ENCODE measurements at regions not wholly inside any gene's neighbourhood (a gene's known extent, or its start where the extent isn't known, plus 50 kb on each side); places are given as distances from the start of the nearest gene placed in this dataset.

DNA sequence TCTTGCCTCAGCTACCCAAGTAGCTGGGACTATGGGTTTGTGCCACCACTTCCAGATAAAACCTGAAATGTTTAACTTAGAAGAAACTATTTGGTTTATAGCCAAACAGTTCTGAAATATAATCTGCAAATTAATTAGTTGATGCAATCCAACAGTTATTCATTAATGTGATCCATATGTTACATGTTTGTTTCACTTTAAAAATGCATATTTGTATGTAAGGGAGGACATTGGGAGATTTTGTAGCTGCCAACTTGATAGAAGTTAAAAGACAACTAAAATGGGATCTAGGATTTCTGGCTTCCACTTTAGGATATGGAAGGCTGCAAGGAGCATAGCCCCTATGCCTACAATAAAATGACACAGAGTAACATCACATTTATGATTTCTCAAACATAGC is 532.5 kb upstream of the SLC10A2 start:
- no peak overlapping the region for H3K4me2 ChIP-seq (ENCODE audit: low read depth, low read length)
- TF ChIP-seq RAD21 (IDR thresholded peaks at IDR 0.05; ENCODE audit: low read length) = no peak
- TF ChIP-seq, protein P1, sequence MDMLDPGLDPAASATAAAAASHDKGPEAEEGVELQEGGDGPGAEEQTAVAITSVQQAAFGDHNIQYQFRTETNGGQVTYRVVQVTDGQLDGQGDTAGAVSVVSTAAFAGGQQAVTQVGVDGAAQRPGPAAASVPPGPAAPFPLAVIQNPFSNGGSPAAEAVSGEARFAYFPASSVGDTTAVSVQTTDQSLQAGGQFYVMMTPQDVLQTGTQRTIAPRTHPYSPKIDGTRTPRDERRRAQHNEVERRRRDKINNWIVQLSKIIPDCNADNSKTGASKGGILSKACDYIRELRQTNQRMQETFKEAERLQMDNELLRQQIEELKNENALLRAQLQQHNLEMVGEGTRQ (IDR thresholded peaks at IDR 0.05; ENCODE audit: low read depth, low read length) = no peak
- TF ChIP-seq NFE2L2 (IDR thresholded peaks at IDR 0.05; ENCODE audit: low read depth, low read length) = no peak
- TF ChIP-seq BHLHE40 (IDR thresholded peaks at IDR 0.05; ENCODE audit: low read depth, low read length) = no peak
- TF ChIP-seq CEBPB (IDR thresholded peaks at IDR 0.05; ENCODE audit: low read depth, low read length) = no peak
- no peak for TF ChIP-seq POLR2A (IDR thresholded peaks at IDR 0.05; ENCODE audit: low read depth, low read length)
- TF ChIP-seq MXI1 (IDR thresholded peaks at IDR 0.05; ENCODE audit: borderline replicate concordance, low read depth, low read length) = no peak
- TF ChIP-seq MAZ (IDR thresholded peaks at IDR 0.05; ENCODE audit: borderline replicate concordance, low read depth, low read length) = no peak
- TF ChIP-seq, protein P2, sequence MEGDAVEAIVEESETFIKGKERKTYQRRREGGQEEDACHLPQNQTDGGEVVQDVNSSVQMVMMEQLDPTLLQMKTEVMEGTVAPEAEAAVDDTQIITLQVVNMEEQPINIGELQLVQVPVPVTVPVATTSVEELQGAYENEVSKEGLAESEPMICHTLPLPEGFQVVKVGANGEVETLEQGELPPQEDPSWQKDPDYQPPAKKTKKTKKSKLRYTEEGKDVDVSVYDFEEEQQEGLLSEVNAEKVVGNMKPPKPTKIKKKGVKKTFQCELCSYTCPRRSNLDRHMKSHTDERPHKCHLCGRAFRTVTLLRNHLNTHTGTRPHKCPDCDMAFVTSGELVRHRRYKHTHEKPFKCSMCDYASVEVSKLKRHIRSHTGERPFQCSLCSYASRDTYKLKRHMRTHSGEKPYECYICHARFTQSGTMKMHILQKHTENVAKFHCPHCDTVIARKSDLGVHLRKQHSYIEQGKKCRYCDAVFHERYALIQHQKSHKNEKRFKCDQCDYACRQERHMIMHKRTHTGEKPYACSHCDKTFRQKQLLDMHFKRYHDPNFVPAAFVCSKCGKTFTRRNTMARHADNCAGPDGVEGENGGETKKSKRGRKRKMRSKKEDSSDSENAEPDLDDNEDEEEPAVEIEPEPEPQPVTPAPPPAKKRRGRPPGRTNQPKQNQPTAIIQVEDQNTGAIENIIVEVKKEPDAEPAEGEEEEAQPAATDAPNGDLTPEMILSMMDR (conservative IDR thresholded peaks at IDR 0.05; ENCODE audit: low read depth, low read length) = no peak
- no peak overlapping the region for H4K5ac ChIP-seq (ENCODE audit: low read depth, low read length)
- H2BK15ac ChIP-seq (ENCODE audit: low read depth, low read length) = no peak overlapping the region
- no peak overlapping the region for H4K8ac ChIP-seq (ENCODE audit: low read depth in 2 of 2, low read length in 2 of 2)
- H3K36me3 ChIP-seq (ENCODE audit: control insufficient read depth, insufficient read depth, low read length) = no peaks in the 10 kb centered on the region
- no peak overlapping the region for H4K91ac ChIP-seq (ENCODE audit: insufficient read depth, low read depth, low read length)
- H3K9me1 ChIP-seq (ENCODE audit: insufficient read depth, low read length) = no peaks in the 10 kb centered on the region
- H3K14ac ChIP-seq (replicated peaks; ENCODE audit: low read depth, low read length) = no peak overlapping the region
- in situ Hi-C loops (cut with MboI; ENCODE audit: low sequenced_read_pairs) (loop anchor here (25.0 kb wide), 1 partner anchor 89 kb away; no protein-coding TSS in a partner anchor), dilution Hi-C loops (cut with HindIII; ENCODE audit: low sequenced_read_pairs, unreplicated experiment) (no loop called here), intact Hi-C loops (cut with micrococcal nuclease) (no loop called here)
- no peak overlapping the region for H3K9ac ChIP-seq (ENCODE audit: low read depth, low read length)
- H3K4me1 ChIP-seq (ENCODE audit: control insufficient read depth, insufficient read depth, low read length) = no peaks in the 10 kb centered on the region
- no peaks in the 10 kb centered on the region for H3K27me3 ChIP-seq (ENCODE audit: control insufficient read depth, insufficient read depth, low read length)
- no peak overlapping the region for H3K27ac ChIP-seq (ENCODE audit: insufficient read depth, low read length)
- no peak overlapping the region for H3K23ac ChIP-seq (ENCODE audit: low read depth, low read length)
- DNase-seq = no peak
- H2AK5ac ChIP-seq (ENCODE audit: low read depth, low read length) = no peak overlapping the region
- H3K79me1 ChIP-seq (ENCODE audit: low read depth in 1 of 2, low read length in 2 of 2) = no peaks in the 10 kb centered on the region
- H3K4me3 ChIP-seq (ENCODE audit: insufficient read depth, low read depth, low read length) = no peak overlapping the region
- POLR2A ChIA-PET (ENCODE audit: unreplicated experiment) = no interaction called here
- no peak overlapping the region for H3K4ac ChIP-seq (ENCODE audit: low read depth, low read length)
- no TSS peak for BruUV-seq (replicated peaks)
- H2BK5ac ChIP-seq (ENCODE audit: low read depth, low read length, poor library complexity, severe bottlenecking) = no peak overlapping the region
- no peak overlapping the region for H2AK9ac ChIP-seq (replicated peaks; ENCODE audit: low read depth, low read length, poor library complexity)
- H3K18ac ChIP-seq (ENCODE audit: low read depth, low read length) = no peak overlapping the region
- no peak overlapping the region for H3K56ac ChIP-seq (ENCODE audit: extremely low read depth, insufficient read depth, low read length)
- CTCF ChIA-PET = no interaction called here
- H2BK20ac ChIP-seq (ENCODE audit: low read depth, low read length) = no peak overlapping the region
- no peak overlapping the region for H2AFZ ChIP-seq (replicated peaks; ENCODE audit: low read length, poor library complexity)
- no peak overlapping the region for H2BK120ac ChIP-seq (ENCODE audit: low read depth, low read length)
- no peak for ATAC-seq (ENCODE audit: low read depth)
- no peaks in the 10 kb centered on the region for H4K20me1 ChIP-seq (ENCODE audit: insufficient read depth, low read length)
- H3K9me3 ChIP-seq (ENCODE audit: control insufficient read depth, insufficient read depth, low read length) = peaks cover 6% of the 10 kb centered on the region

All from IMR-90 (cell line).